B cell (primary cell): ENCODE measurements at regions not wholly inside any gene's neighbourhood (a gene's known extent, or its start where the extent isn't known, plus 50 kb on each side); places are given as distances from the start of the nearest gene placed in this dataset.

Experiments used
- ATAC-seq: fragments of 200-7000 bp; cut with Tn5 transposase; one replicate; pipeline ENCODE4 v1.10.0; 2021; ENCODE audit warnings: low read depth, mild to moderate bottlenecking, moderate number of reproducible peaks, moderate library complexity
- CTCF ChIA-PET: fragments of 350-600 bp; sonication (Branson Sonifier 250); formaldehyde crosslinking; loops from one replicate; lab custom pipeline; 2021; ENCODE audit warnings: antibody characterized with exemption, inconsistent platforms; lab: Charles Lee
- POLR2A ChIA-PET: fragments of 350-600 bp; sonication (Branson Sonifier 250); formaldehyde crosslinking; loops from one replicate; lab custom pipeline; 2021; ENCODE audit warnings: antibody characterized with exemption; lab: Charles Lee
- DNase-seq: peaks from one replicate; pipeline ENCODE4 v3.0.0; 2013
- H2AFZ ChIP-seq: 2 replicates; pipeline ENCODE4 v1.6.1; 2012; ENCODE audit warnings: mild to moderate bottlenecking, low read depth, low read length; ENCODE audit not compliant: insufficient read depth, poor library complexity, severe bottlenecking
- H3K27ac ChIP-seq, 2 donors: 1 replicate in 1 of 2; 2 replicates in 1 of 2; pipeline ENCODE4 v1.5.1; 2012 to 2013; ENCODE audit warnings: low read length in 2 of 2, mild to moderate bottlenecking in 2 of 2, moderate library complexity in 1 of 2
- H3K27me3 ChIP-seq, 4 experiments: fragments of 200-600 bp in 1 of 4; sonication (generic) in 1 of 4; replicated peaks in 1 of 4; 1 replicate in 2 of 4; 2 replicates in 2 of 4; pipeline versions ENCODE4 v1.6.1 to v1.7.0; 2013 to 2016; ENCODE audit warnings: low read length in 3 of 4, mild to moderate bottlenecking in 2 of 4, mixed read lengths in 1 of 4, moderate library complexity in 1 of 4; ENCODE audit not compliant: insufficient read depth in 4 of 4, control insufficient read depth in 3 of 4; ENCODE audit errors: control extremely low read depth in 1 of 4
- H3K36me3 ChIP-seq, 2 experiments: replicated peaks in 1 of 2; 1 replicate in 1 of 2; 2 replicates in 1 of 2; pipeline versions ENCODE4 v1.6.1 to v1.7.1; 2013; ENCODE audit warnings: low read length in 1 of 2; ENCODE audit not compliant: insufficient read depth in 2 of 2, control insufficient read depth in 1 of 2; ENCODE audit errors: control extremely low read depth in 1 of 2, extremely low read depth in 1 of 2
- H3K4me1 ChIP-seq, 2 donors: fragments of 200-600 bp in 1 of 2; sonication (generic) in 1 of 2; 1 replicate in 1 of 2; 2 replicates in 1 of 2; pipeline versions ENCODE4 v1.5.1 to v1.6.1; 2013 to 2017; ENCODE audit warnings: low read length in 2 of 2; ENCODE audit not compliant: control insufficient read depth in 2 of 2, insufficient read depth in 2 of 2
- H3K4me2 ChIP-seq: replicated peaks from 2 replicates; pipeline ENCODE3; 2012; ENCODE audit warnings: mild to moderate bottlenecking, low read depth, low read length; ENCODE audit not compliant: poor library complexity, severe bottlenecking
- H3K4me3 ChIP-seq, 5 experiments: fragments of 200-600 bp in 1 of 5; sonication (generic) in 1 of 5; 1 replicate in 3 of 5; 2 replicates in 2 of 5; pipeline versions ENCODE4 v1.5.1 to v1.7.0; 2011 to 2016; ENCODE audit warnings: low read length in 4 of 5, mild to moderate bottlenecking in 4 of 5, low read depth in 2 of 5, control low read depth in 1 of 5, moderate library complexity in 1 of 5; ENCODE audit not compliant: insufficient read depth in 1 of 5; ENCODE audit errors: control extremely low read depth in 1 of 5, extremely low read depth in 1 of 5
- H3K79me2 ChIP-seq: fragments of 200-600 bp; sonication (generic); one replicate; pipeline ENCODE4 v1.6.0; 2016; ENCODE audit warnings: low read length; ENCODE audit not compliant: control insufficient read depth, insufficient read depth
- H3K9ac ChIP-seq: fragments of 200-600 bp; sonication (generic); 2 replicates; pipeline ENCODE4 v1.6.1; 2017; ENCODE audit warnings: mild to moderate bottlenecking, low read length, moderate library complexity
- H3K9me3 ChIP-seq, 3 donors: one replicate each; pipeline versions ENCODE4 v1.6.1 to v1.7.1; 2013; ENCODE audit warnings: low read length in 2 of 3; ENCODE audit not compliant: control insufficient read depth in 2 of 3, insufficient read depth in 1 of 3; ENCODE audit errors: control extremely low read depth in 1 of 3
- H4K20me1 ChIP-seq: 2 replicates; pipeline ENCODE4 v1.6.0; 2012; ENCODE audit warnings: mild to moderate bottlenecking, low read length; ENCODE audit not compliant: insufficient read depth, control insufficient read depth, poor library complexity, severe bottlenecking
- H3K27ac Mint-ChIP-seq: one replicate; pipeline ENCODE4 v1.8.0; 2021; ENCODE audit warnings: mixed read lengths
- H3K27me3 Mint-ChIP-seq: one replicate; pipeline ENCODE4 v1.8.0; 2021; ENCODE audit warnings: mixed read lengths
- H3K4me1 Mint-ChIP-seq: one replicate; pipeline ENCODE4 v1.8.0; 2021; ENCODE audit warnings: mixed read lengths
- H3K4me3 Mint-ChIP-seq: one replicate; pipeline ENCODE4 v1.8.0; 2021; ENCODE audit warnings: mixed read lengths
- H3K9me3 Mint-ChIP-seq: one replicate; pipeline ENCODE4 v1.8.0; 2022; ENCODE audit warnings: mixed read lengths; ENCODE audit not compliant: insufficient read depth
- EZH2 ChIP-seq: IDR thresholded peaks from 2 replicates; pipeline ENCODE4 v1.6.1; 2012; ENCODE audit warnings: borderline replicate concordance, low read depth, mild to moderate bottlenecking, moderate library complexity, low read length; ENCODE audit not compliant: insufficient read depth, poor library complexity, severe bottlenecking
- WGBS: methylation state at CpG from one replicate; pipeline ENCODE4 v1.1.5; 2013; ENCODE audit warnings: missing lambda C conversion rate; ENCODE audit not compliant: insufficient coverage; 5-methylcytosine and 5-hydroxymethylcytosine counted together
- intact Hi-C: fragments of 100-400 bp; cut with micrococcal nuclease; formaldehyde crosslinking; loops from one replicate; pipeline ENCODE4 v1.10.0; 2022
- TF ChIP-seq, protein P1 (sequence below): fragments of 200-600 bp; IDR thresholded peaks from one replicate; pipeline ENCODE4 v1.8.0; 2022; ENCODE audit warnings: antibody characterized with exemption, mild to moderate bottlenecking

DNA sequence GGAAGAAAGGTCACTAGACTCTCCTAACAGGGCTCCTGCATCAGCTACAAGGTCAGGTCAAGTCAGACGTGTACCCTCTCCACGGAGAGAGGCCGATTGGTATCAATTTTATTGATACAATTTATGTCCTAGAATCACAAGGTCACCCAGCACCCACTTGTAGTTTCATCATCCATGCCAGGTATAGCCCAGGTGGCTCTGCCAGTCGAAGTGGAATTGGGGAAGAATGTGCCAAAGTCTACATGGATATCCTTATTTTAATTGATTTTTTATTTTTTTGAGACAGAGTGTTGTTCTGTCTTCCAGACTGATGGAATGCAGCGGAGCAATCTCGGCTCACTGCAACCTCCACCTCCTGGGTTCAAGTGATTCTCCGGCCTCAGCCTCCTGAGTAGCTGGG, 334.1 kb downstream of the SHANK2 start:
- no peak overlapping the region for H3K4me3 ChIP-seq
- POLR2A ChIA-PET = no interaction called here
- peaks cover 11% of the 10 kb centered on the region for H3K27me3 Mint-ChIP-seq
- no peaks in the 10 kb centered on the region for H3K79me2 ChIP-seq
- no peak overlapping the region for H3K4me3 Mint-ChIP-seq
- CTCF ChIA-PET = no interaction called here
- H3K9ac ChIP-seq = no peak overlapping the region
- no peaks in the 10 kb centered on the region for H3K4me1 ChIP-seq
- no peak for TF ChIP-seq EZH2
- TF ChIP-seq, protein P1, sequence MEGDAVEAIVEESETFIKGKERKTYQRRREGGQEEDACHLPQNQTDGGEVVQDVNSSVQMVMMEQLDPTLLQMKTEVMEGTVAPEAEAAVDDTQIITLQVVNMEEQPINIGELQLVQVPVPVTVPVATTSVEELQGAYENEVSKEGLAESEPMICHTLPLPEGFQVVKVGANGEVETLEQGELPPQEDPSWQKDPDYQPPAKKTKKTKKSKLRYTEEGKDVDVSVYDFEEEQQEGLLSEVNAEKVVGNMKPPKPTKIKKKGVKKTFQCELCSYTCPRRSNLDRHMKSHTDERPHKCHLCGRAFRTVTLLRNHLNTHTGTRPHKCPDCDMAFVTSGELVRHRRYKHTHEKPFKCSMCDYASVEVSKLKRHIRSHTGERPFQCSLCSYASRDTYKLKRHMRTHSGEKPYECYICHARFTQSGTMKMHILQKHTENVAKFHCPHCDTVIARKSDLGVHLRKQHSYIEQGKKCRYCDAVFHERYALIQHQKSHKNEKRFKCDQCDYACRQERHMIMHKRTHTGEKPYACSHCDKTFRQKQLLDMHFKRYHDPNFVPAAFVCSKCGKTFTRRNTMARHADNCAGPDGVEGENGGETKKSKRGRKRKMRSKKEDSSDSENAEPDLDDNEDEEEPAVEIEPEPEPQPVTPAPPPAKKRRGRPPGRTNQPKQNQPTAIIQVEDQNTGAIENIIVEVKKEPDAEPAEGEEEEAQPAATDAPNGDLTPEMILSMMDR = no peak
- H3K36me3 ChIP-seq = no peaks in the 10 kb centered on the region
- no peak overlapping the region for H3K27ac Mint-ChIP-seq
- H3K27ac ChIP-seq = no peak overlapping the region
- no peak overlapping the region for H3K4me2 ChIP-seq
- intact Hi-C loops = no loop called here
- no CpG with 5 or more reads among the region's 7 CpGs for WGBS
- peaks cover 0 to 17% (median 15%) of the 10 kb centered on the region in 3 donors for H3K9me3 ChIP-seq
- DNase-seq (no peak), ATAC-seq (no peak)
- no peak overlapping the region for H2AFZ ChIP-seq
- H3K27me3 ChIP-seq = no peaks in the 10 kb centered on the region
- H4K20me1 ChIP-seq = no peaks in the 10 kb centered on the region
- H3K9me3 Mint-ChIP-seq = peaks cover 15% of the 10 kb centered on the region
- H3K4me1 Mint-ChIP-seq = no peaks in the 10 kb centered on the region

DNA sequence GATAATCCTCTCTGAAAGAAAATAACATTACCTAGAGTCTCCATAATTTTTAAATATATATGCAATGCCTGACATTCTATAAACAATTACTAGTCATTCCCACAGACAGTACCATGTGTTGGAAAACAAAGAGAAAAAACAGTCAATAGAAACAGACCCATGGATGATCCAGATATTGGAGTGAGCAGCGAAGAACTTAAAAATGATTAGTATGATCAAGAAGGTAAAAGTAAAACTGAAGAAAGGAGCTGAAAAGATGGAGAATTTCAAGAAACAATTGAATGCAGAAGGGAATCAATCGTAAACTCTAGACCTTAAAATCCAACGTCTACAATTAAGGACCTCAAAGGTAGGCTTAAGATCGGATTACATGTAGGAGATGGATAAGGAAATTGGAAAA, 330.6 kb downstream of the SHANK2 start:
- DNase-seq = no peak
- no peak overlapping the region for H2AFZ ChIP-seq
- intact Hi-C loops = no loop called here
- no peaks in the 10 kb centered on the region for H4K20me1 ChIP-seq
- H3K9me3 ChIP-seq = peaks cover 0 to 36% (median 17%) of the 10 kb centered on the region in 3 donors
- TF ChIP-seq, protein P1 = no peak
- TF ChIP-seq EZH2 = no peak
- no peak overlapping the region for H3K27ac Mint-ChIP-seq
- ChIA-PET CTCF (no interaction called here), POLR2A (no interaction called here)
- H3K4me3 ChIP-seq = no peak overlapping the region
- no peaks in the 10 kb centered on the region for H3K79me2 ChIP-seq
- H3K27me3 ChIP-seq = no peaks in the 10 kb centered on the region
- ATAC-seq = no peak
- no peaks in the 10 kb centered on the region for H3K4me1 ChIP-seq
- H3K27ac ChIP-seq = no peak overlapping the region
- H3K9ac ChIP-seq = no peak overlapping the region
- peaks cover 3% of the 10 kb centered on the region for H3K27me3 Mint-ChIP-seq
- no peak overlapping the region for H3K4me3 Mint-ChIP-seq
- WGBS = 100% methylated on average over 1 of the region's 4 CpGs
- H3K4me1 Mint-ChIP-seq = no peaks in the 10 kb centered on the region
- no peak overlapping the region for H3K4me2 ChIP-seq
- H3K9me3 Mint-ChIP-seq = peaks cover 15% of the 10 kb centered on the region
- no peaks in the 10 kb centered on the region for H3K36me3 ChIP-seq
